ENCODE measurements at regions not wholly inside any gene's neighbourhood (a gene's known extent, or its start where the extent isn't known, plus 50 kb on each side); places are given as distances from the start of the nearest gene placed in this dataset.
"Not testable (repeated sequence)": the region's sequence is repeated elsewhere in the genome, so short reads cannot be mapped to it uniquely, and the experiment has no call there.

GRCh38 chr5:89800735-89801134 is 608.8 kb downstream of the CETN3 start:
- not testable (repeated sequence) for TF ChIP-seq POLR2A, TAF1, POLR2AphosphoS5 (IDR thresholded peaks at IDR 0.05; ENCODE audit: low read depth, low read length)
